GM12864 (cell line): ENCODE measurements at regions not wholly inside any gene's neighbourhood (a gene's known extent, or its start where the extent isn't known, plus 50 kb on each side); places are given as distances from the start of the nearest gene placed in this dataset.

Source experiments
- DNase-seq: peaks from one replicate; pipeline ENCODE4 v3.0.0-alpha.2; 2011; ENCODE audit warnings: low read depth
- H3K4me3 ChIP-seq: 2 replicates; pipeline ENCODE4 v1.5.1; 2011; ENCODE audit warnings: mild to moderate bottlenecking, low read depth, low read length, control low read depth
- CTCF ChIP-seq: IDR thresholded peaks from 2 replicates; pipeline ENCODE4 v1.5.1; 2011; ENCODE audit warnings: low read depth, mild to moderate bottlenecking, moderate library complexity, low read length, control low read depth, inconsistent platforms; ENCODE audit errors: missing control alignments

DNA sequence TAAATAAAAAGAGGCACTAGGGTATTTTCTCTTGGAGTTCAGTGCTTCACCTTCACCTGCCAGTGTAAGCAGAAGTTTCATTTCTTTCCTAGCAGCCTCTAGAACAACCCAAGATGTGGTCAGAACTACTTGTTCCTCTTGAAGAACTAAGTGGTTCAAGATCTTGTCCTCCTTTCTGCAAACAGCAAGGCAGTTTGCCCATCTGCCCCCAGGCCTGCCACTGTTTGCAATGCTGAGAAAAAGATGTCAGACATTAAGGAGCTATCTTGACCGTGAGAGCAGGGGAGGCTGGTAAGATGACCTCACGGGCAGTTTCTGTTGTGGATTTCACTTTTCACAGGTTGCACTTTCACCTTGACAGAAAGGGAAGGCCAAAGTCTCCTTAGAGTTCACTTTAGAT, 52.0 kb upstream of the KLF4 start:
- DNase-seq = no peak
- no peak overlapping the region for H3K4me3 ChIP-seq
- TF ChIP-seq CTCF = no peak

DNA sequence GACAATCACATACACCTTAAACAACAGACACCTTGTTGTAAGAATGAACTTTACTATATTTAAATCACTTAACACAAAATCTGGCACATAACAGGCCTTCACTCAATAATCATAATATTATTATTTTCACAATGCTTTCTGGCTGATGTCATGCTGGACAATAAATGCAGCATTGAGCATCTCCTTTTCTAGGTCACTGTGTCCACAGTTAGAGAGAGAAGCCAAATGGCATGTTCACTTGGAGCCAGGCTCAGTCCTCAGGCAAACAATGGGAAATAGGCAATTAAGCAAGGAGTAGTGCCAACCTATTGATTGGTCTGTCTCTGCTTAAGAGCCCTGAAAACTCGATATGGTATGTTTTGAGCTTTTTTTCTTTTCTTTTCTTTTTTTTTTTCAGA, 50.6 kb upstream of the KLF4 start:
- no peak for DNase-seq
- H3K4me3 ChIP-seq = no peak overlapping the region

DNA sequence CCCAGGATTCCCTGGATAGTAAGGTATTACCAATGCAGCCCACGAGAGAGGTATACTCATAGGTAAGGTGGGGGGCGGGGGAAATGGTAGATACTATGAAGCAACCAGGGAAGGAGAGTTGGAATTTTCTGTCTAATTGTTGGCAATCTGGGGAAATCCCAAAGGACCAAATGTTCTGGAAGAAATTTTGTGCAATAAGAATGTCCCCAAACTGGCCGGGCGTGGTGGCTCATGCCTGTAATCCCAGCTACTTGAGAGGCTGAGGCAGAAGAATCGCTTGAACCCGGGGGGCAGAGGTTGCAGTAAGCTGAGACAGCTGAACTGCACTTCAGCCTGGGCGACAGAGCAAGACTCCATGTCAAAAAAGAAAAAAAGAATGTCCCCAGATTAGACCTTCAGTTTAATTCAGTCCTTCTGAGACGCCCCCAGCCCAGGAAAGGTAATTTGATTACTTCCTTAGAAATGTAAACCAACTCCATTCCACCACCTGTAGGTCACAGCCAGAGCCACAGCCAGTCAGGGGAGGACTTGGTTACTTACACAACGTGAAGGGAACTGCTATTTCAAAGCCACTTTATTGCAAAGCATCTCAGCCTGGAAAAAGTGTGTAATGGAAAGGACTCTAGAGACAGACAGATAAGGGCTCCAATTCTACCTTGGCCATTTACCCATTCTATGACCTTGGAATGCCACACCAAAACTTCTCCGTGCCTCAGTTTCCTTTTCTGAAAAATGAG, 50.0 kb upstream of the KLF4 start:
- no peak overlapping the region for H3K4me3 ChIP-seq
- no peak for TF ChIP-seq CTCF
- no peak for DNase-seq

More for the DNA sequence above, 50.6 kb upstream of the KLF4 start:
- no peak for TF ChIP-seq CTCF
